ENCODE measurements at regions not wholly inside any gene's neighbourhood (a gene's known extent, or its start where the extent isn't known, plus 50 kb on each side); places are given as distances from the start of the nearest gene placed in this dataset.

DNA sequence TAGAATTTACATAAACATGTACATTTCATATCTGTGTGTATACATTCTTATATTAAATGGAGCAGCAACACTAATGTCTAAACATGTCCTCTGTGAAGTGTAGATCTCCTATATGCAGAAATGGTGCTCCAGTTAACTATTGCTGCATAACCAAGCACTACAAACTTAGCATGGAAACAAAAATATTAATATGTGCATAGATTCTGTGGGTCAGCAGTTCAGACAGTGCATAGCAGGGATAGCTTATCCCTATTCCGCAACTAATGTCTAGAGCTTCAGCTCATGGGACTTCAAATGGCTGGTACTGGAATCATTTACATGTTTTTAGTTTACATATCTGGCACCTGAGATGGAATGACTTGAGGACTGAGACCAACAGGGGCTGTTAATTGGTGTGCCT is 652.1 kb downstream of the TLE4 start:
- BruUV-seq (replicated peaks), result no TSS peak
- ATAC-seq, result no peak
- no peak overlapping the region for H3K4me3 ChIP-seq
- CTCF ChIA-PET, result interaction anchor here (0.7 kb wide), 1 partner anchor 78 kb away, joined by 3 read pairs; no protein-coding TSS in a partner anchor
- FAIRE-seq, result no peak
- H3K36me3 ChIP-seq (ENCODE audit: control insufficient read depth in 2 of 2, insufficient read depth in 2 of 2, low read length in 1 of 2), result no peaks in the 10 kb centered on the region
- no peaks in the 10 kb centered on the region for H4K20me1 ChIP-seq (ENCODE audit: control insufficient read depth, insufficient read depth)
- no peak for DNase-seq (ENCODE audit: low read depth, low spot score)
- H3K9me3 ChIP-seq (replicated peaks; ENCODE audit: control insufficient read depth, insufficient read depth, low read length), result no peaks in the 10 kb centered on the region
- H3K27ac ChIP-seq (ENCODE audit: control insufficient read depth, insufficient read depth), result no peak overlapping the region
- intact Hi-C loops (cut with micrococcal nuclease; ENCODE audit: unreplicated experiment) (no loop called here), in situ Hi-C loops (cut with MboI) (no loop called here)
- H3K9ac ChIP-seq (ENCODE audit: control insufficient read depth, insufficient read depth, low read length), result no peak overlapping the region
- TF ChIP-seq CBFB (IDR thresholded peaks at IDR 0.05; ENCODE audit: low read depth), result no peak
- no peak for TF ChIP-seq E2F8 (IDR thresholded peaks at IDR 0.05; ENCODE audit: low read depth, partially characterized antibody)
- no peak for TF ChIP-seq RAD21 (IDR thresholded peaks at IDR 0.05; ENCODE audit: insufficient read depth, low read depth, low read length)
- no peak for TF ChIP-seq BCLAF1 (IDR thresholded peaks at IDR 0.05)
- TF ChIP-seq TAF1 (IDR thresholded peaks at IDR 0.05; ENCODE audit: borderline replicate concordance, low read depth, low read length), result no peak
- TF ChIP-seq FOS (IDR thresholded peaks at IDR 0.05; ENCODE audit: borderline replicate concordance, extremely low read depth, insufficient read length), result no peak
- no peak for TF ChIP-seq NFIC (IDR thresholded peaks at IDR 0.05; ENCODE audit: low read depth, low read length)
- no peaks in the 10 kb centered on the region for H3K27me3 ChIP-seq (replicated peaks in 1 of 2; ENCODE audit: control insufficient read depth in 2 of 2, insufficient read depth in 2 of 2, low read length in 1 of 2)
- RAD21 ChIA-PET (ENCODE audit: unreplicated experiment), result no interaction called here
- WGBS (ENCODE audit: insufficient coverage, insufficient replicate concordance, low lambda C conversion rate, missing lambda C conversion rate), result 42% methylated on average over 1 of the region's 1 CpG
- SMC1A ChIA-PET (ENCODE audit: uncharacterized antibody, unreplicated experiment), result no interaction called here
- H3K4me2 ChIP-seq (ENCODE audit: control insufficient read depth, insufficient read depth), result no peak overlapping the region
- POLR2A ChIA-PET, result no interaction called here
- no peak overlapping the region for H2AFZ ChIP-seq (ENCODE audit: control insufficient read depth, low read depth, low read length)
- no peaks in the 10 kb centered on the region for H3K79me2 ChIP-seq (ENCODE audit: control insufficient read depth, insufficient read depth, low read length)
- no peaks in the 10 kb centered on the region for H3K4me1 ChIP-seq (ENCODE audit: control insufficient read depth, insufficient read depth, low read length)

Measured in GM12878 (cell line).